GM12865 (cell line): ENCODE measurements at regions not wholly inside any gene's neighbourhood (a gene's known extent, or its start where the extent isn't known, plus 50 kb on each side); places are given as distances from the start of the nearest gene placed in this dataset.
"Not testable (repeated sequence)": the region's sequence is repeated elsewhere in the genome, so short reads cannot be mapped to it uniquely, and the experiment has no call there.

ENCODE experiments used
- DNase-seq: peaks from one replicate; pipeline ENCODE4 v3.0.0; 2010; ENCODE audit warnings: low read depth
- H3K4me3 ChIP-seq: 2 replicates; pipeline ENCODE4 v1.5.1; 2011; ENCODE audit warnings: mild to moderate bottlenecking, low read depth, low read length, control low read depth
- TF ChIP-seq, protein P1 (sequence below): IDR thresholded peaks from 2 replicates; pipeline ENCODE4 v1.5.1; 2011; ENCODE audit warnings: low read length, control low read depth, low read depth, inconsistent platforms; ENCODE audit not compliant: insufficient read depth; ENCODE audit errors: missing control alignments

DNA sequence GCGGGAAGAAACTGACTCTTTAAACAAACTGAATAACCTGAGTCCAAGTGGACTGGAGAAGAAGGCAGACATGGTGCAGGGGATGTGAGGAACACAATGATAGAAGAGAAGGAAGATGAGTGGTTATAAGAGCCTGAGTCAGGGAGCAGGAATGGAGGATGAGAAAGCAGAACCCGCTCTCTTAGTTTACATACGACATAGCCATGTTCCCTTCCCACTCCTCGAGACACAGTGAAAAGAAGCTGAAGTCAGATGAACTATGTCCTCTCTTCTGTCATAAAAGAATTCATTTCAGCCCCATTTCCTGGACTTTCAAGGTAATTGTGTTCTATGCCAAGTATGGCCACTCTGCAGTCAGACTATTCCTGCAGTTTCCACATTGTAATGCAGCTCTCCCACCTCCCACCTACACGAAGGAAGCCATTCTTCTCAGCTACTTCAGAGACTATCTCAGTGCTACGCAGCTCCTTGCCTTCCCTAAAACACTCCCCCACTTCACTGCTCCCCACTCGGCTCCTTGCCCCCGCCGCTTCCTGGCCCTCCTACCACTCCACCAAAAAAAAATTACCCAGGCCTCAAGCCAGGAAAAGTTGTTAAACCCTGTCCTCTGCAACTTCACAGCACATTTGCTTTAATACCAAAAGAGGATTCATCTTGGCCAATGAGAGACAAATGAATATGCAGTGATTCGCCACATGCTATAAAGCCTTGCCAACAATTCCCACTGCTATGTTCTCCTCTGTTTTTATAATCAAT lies 323.4 kb upstream of the EPHA4 start:
- no peak overlapping the region for H3K4me3 ChIP-seq
- TF ChIP-seq, protein P1, sequence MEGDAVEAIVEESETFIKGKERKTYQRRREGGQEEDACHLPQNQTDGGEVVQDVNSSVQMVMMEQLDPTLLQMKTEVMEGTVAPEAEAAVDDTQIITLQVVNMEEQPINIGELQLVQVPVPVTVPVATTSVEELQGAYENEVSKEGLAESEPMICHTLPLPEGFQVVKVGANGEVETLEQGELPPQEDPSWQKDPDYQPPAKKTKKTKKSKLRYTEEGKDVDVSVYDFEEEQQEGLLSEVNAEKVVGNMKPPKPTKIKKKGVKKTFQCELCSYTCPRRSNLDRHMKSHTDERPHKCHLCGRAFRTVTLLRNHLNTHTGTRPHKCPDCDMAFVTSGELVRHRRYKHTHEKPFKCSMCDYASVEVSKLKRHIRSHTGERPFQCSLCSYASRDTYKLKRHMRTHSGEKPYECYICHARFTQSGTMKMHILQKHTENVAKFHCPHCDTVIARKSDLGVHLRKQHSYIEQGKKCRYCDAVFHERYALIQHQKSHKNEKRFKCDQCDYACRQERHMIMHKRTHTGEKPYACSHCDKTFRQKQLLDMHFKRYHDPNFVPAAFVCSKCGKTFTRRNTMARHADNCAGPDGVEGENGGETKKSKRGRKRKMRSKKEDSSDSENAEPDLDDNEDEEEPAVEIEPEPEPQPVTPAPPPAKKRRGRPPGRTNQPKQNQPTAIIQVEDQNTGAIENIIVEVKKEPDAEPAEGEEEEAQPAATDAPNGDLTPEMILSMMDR, result no peak
- no peak for DNase-seq

DNA sequence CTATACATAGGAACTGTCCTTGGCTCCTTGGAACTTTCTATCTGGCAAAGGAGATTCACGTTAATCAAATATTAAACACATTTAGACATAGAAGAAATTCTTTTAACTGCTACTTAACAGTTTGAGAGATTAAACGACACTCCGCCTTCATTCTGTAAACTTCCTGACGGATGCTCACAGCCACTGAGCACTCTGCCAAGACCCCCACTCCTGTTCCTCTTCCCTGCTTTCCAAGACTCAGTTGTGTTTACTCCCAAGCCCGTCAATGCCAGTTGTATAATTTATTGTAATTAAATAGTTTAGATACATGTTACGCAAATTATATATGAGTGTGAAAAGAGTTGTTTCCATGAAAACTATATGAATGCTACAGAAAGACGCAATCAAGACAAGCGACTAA lies 321.4 kb upstream of the EPHA4 start:
- no peak overlapping the region for H3K4me3 ChIP-seq
- TF ChIP-seq, protein P1, result no peak
- DNase-seq, result no peak

DNA sequence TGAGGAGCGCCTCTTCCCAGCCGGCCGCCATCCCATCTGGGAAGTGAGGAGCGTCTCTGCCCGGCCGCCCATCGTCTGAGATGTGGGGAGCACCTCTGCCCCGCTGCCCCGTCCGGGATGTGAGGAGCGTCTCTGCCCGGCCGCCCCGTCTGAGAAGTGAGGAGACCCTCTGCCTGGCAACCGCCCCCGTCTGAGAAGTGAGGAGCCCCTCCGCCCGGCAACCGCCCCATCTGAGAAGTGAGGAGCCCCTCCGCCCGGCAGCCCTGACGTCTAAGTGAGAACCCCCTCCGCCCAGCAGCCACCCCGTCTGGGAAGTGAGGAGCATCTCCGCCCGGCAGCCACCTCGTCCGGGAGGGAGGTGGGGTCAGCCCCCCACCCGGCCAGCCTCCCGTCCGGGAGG lies 319.9 kb upstream of the EPHA4 start:
- H3K4me3 ChIP-seq, DNase-seq: not testable (repeated sequence)

DNA sequence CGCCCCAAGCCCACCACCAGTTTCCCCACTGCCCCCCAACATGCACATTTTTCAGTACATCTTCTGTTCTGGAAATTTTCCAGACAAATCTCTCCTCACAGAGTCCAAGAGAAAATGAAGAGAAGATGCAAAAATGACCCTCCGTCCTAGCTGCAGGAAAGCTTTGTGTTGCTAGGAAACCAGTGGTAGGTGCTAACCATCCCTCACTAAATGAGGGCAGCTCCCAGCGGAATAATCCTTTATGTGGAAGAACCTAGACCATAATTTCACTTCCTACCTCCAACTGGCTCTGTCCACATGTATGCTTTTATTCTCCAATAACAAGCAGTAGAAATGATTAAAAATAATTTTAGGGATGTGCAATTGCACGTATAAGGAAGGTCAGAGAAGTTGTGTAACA lies 311.9 kb upstream of the EPHA4 start:
- DNase-seq, result no peak
- TF ChIP-seq, protein P1, result no peak
- no peak overlapping the region for H3K4me3 ChIP-seq

DNA sequence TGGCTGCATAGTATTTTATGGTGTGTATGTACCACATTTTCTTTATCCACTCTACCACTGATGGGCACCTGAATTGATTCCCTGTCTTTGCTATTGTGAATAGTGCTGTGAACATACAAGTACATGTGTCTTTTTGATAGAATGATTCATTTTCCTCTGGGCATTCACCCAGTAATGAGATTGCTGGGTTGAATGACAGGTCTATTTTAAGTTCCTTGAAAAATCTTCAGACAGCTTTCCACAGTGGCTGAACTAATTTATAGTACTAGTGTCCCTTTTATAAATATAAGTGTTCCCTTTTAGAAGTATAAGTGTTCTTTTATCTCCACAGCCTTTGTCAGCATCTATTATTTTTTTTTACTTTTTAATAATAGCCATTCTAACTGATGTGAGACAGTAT lies 303.9 kb upstream of the EPHA4 start:
- TF ChIP-seq, protein P1, result no peak
- no peak overlapping the region for H3K4me3 ChIP-seq
- DNase-seq, result no peak

DNA sequence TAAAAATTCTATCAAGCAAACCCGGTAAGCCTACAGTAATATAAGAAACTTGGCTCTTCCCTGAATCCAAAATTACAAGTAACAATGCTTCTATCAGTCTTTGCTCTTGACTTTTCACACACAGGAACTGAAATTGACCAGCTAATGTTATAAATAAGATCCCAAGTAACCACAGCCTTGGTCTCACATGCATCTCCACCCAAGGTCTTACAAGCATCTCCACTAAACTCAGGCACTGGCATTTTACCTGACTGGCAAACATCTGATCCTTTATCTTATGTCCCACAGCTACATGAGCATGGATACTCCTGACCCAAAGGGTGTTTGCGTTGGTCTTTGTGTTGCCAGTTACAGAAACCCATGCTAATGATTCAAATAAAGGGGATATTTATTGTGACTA lies 302.3 kb upstream of the EPHA4 start:
- TF ChIP-seq, protein P1, result no peak
- DNase-seq, result peak; percentile 11
- H3K4me3 ChIP-seq, result no peak overlapping the region

DNA sequence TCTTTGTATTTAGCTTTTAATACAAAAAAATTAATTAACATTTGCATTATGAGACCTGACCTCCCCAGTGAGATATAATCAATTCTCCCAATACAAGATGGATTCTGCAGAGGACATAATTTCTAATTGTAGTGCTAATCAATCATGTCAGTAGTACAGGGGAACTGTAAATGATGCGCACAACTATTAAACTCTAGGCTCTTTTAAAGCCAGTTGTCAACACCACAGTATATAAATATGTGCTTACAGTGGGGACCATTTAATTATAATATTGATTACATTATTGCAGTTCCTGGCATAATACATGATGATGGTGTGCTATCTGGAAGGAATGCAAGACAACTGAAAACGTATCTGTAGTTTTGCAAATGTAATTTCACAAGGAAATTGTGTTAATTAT lies 285.6 kb upstream of the EPHA4 start:
- no peak for DNase-seq
- no peak overlapping the region for H3K4me3 ChIP-seq
- TF ChIP-seq, protein P1, result no peak
